ENCODE measurements at regions not wholly inside any gene's neighbourhood (a gene's known extent, or its start where the extent isn't known, plus 50 kb on each side); places are given as distances from the start of the nearest gene placed in this dataset.

- Histone ChIP-seq H2BK120ac (ENCODE audit: low read depth, low read length) (no peak overlapping the region), H3K23ac (ENCODE audit: low read length in 2 of 2) (no peak overlapping the region), H3K79me1 (replicated peaks; ENCODE audit: low read length, poor library complexity, severe bottlenecking) (no peaks in the 10 kb centered on the region), H2BK15ac (ENCODE audit: low read depth, poor library complexity, severe bottlenecking) (no peak overlapping the region), H3K14ac (ENCODE audit: low read length in 2 of 2) (no peak overlapping the region), H2BK12ac (ENCODE audit: low read length in 2 of 2) (no peak overlapping the region), H4K91ac (ENCODE audit: low read length) (no peak overlapping the region), H3K18ac (ENCODE audit: low read depth in 1 of 2, low read length in 2 of 2) (no peak overlapping the region), H3K4me3 (ENCODE audit: insufficient read depth in 1 of 2, low read depth in 1 of 2, low read length in 2 of 2) (no peak overlapping the region), H3K4ac (ENCODE audit: low read depth in 1 of 2, low read length in 2 of 2) (no peak overlapping the region), H3K27ac (ENCODE audit: low read length, poor library complexity, severe bottlenecking) (no peak overlapping the region), H3K9me3 (ENCODE audit: control insufficient read depth, low read length) (no peaks in the 10 kb centered on the region), H4K8ac (ENCODE audit: low read length) (no peak overlapping the region), H2BK5ac (ENCODE audit: low read depth, low read length, poor library complexity, severe bottlenecking) (no peak overlapping the region), H2AK5ac (ENCODE audit: low read length, severe bottlenecking) (no peak overlapping the region), H3K4me2 (ENCODE audit: low read length, poor library complexity, severe bottlenecking) (no peak overlapping the region), H3K36me3 (ENCODE audit: control insufficient read depth in 1 of 2, insufficient read depth in 2 of 2, low read depth in 1 of 2, low read length in 2 of 2) (no peaks in the 10 kb centered on the region), H2AFZ (ENCODE audit: low read depth, low read length) (no peak overlapping the region), H3K27me3 (ENCODE audit: control insufficient read depth in 1 of 2, insufficient read depth in 1 of 2, low read length in 2 of 2) (no peaks in the 10 kb centered on the region), H3K9ac (ENCODE audit: low read length) (no peak overlapping the region), H3K4me1 (ENCODE audit: control insufficient read depth, insufficient read depth, low read depth, low read length) (no peaks in the 10 kb centered on the region)
- WGBS: 100% methylated on average over 4 of the region's 5 CpGs
- DNase-seq: no peak
Measured at GRCh38 chr13:94800423-94800822, 88.1 kb upstream of the SOX21 start.

- Histone ChIP-seq H4K8ac (ENCODE audit: low read length) (no peak overlapping the region), H3K14ac (ENCODE audit: low read length in 2 of 2) (no peak overlapping the region), H2AK5ac (ENCODE audit: low read length, severe bottlenecking) (no peak overlapping the region), H3K9ac (ENCODE audit: low read length) (no peak overlapping the region), H2BK15ac (ENCODE audit: low read depth, poor library complexity, severe bottlenecking) (no peak overlapping the region), H3K18ac (ENCODE audit: low read depth in 1 of 2, low read length in 2 of 2) (no peak overlapping the region), H3K27me3 (ENCODE audit: control insufficient read depth in 1 of 2, insufficient read depth in 1 of 2, low read length in 2 of 2) (no peaks in the 10 kb centered on the region), H3K4me1 (ENCODE audit: control insufficient read depth, insufficient read depth, low read depth, low read length) (no peaks in the 10 kb centered on the region), H2BK120ac (ENCODE audit: low read depth, low read length) (no peak overlapping the region), H2BK5ac (ENCODE audit: low read depth, low read length, poor library complexity, severe bottlenecking) (no peak overlapping the region), H3K4me3 (ENCODE audit: insufficient read depth in 1 of 2, low read depth in 1 of 2, low read length in 2 of 2) (no peak overlapping the region), H3K4me2 (ENCODE audit: low read length, poor library complexity, severe bottlenecking) (no peak overlapping the region), H3K23ac (ENCODE audit: low read length in 2 of 2) (no peak overlapping the region), H3K9me3 (ENCODE audit: control insufficient read depth, low read length) (no peaks in the 10 kb centered on the region), H3K4ac (ENCODE audit: low read depth in 1 of 2, low read length in 2 of 2) (no peak overlapping the region), H2AFZ (ENCODE audit: low read depth, low read length) (no peak overlapping the region), H2BK12ac (ENCODE audit: low read length in 2 of 2) (no peak overlapping the region), H3K79me1 (replicated peaks; ENCODE audit: low read length, poor library complexity, severe bottlenecking) (no peaks in the 10 kb centered on the region), H3K36me3 (ENCODE audit: control insufficient read depth in 1 of 2, insufficient read depth in 2 of 2, low read depth in 1 of 2, low read length in 2 of 2) (no peaks in the 10 kb centered on the region), H3K27ac (ENCODE audit: low read length, poor library complexity, severe bottlenecking) (no peak overlapping the region), H4K91ac (ENCODE audit: low read length) (no peak overlapping the region)
- no peak for DNase-seq
- 90% methylated on average over 4 of the region's 5 CpGs for WGBS
Measured at GRCh38 chr13:94799299-94799698, 87.0 kb upstream of the SOX21 start.

GRCh38 chr13:94798738-94799137 is 86.4 kb upstream of the SOX21 start:
- no peak overlapping the region for H2BK5ac ChIP-seq (ENCODE audit: low read depth, low read length, poor library complexity, severe bottlenecking)
- no peak overlapping the region for H3K9ac ChIP-seq (ENCODE audit: low read length)
- H3K36me3 ChIP-seq (ENCODE audit: control insufficient read depth in 1 of 2, insufficient read depth in 2 of 2, low read depth in 1 of 2, low read length in 2 of 2): no peaks in the 10 kb centered on the region
- WGBS: 75% methylated on average over 6 of the region's 6 CpGs
- H3K4me3 ChIP-seq (ENCODE audit: insufficient read depth in 1 of 2, low read depth in 1 of 2, low read length in 2 of 2): no peak overlapping the region
- no peak overlapping the region for H2BK120ac ChIP-seq (ENCODE audit: low read depth, low read length)
- H3K18ac ChIP-seq (ENCODE audit: low read depth in 1 of 2, low read length in 2 of 2): no peak overlapping the region
- H3K23ac ChIP-seq (ENCODE audit: low read length in 2 of 2): no peak overlapping the region
- H3K27ac ChIP-seq (ENCODE audit: low read length, poor library complexity, severe bottlenecking): no peak overlapping the region
- H3K4me2 ChIP-seq (ENCODE audit: low read length, poor library complexity, severe bottlenecking): no peak overlapping the region
- H3K9me3 ChIP-seq (ENCODE audit: control insufficient read depth, low read length): no peaks in the 10 kb centered on the region
- H3K4ac ChIP-seq (ENCODE audit: low read depth in 1 of 2, low read length in 2 of 2): no peak overlapping the region
- no peaks in the 10 kb centered on the region for H3K79me1 ChIP-seq (replicated peaks; ENCODE audit: low read length, poor library complexity, severe bottlenecking)
- H2AK5ac ChIP-seq (ENCODE audit: low read length, severe bottlenecking): no peak overlapping the region
- H3K14ac ChIP-seq (ENCODE audit: low read length in 2 of 2): no peak overlapping the region
- DNase-seq: peak; percentile 16
- no peak overlapping the region for H4K91ac ChIP-seq (ENCODE audit: low read length)
- H2BK12ac ChIP-seq (ENCODE audit: low read length in 2 of 2): no peak overlapping the region
- no peak overlapping the region for H2AFZ ChIP-seq (ENCODE audit: low read depth, low read length)
- no peak overlapping the region for H2BK15ac ChIP-seq (ENCODE audit: low read depth, poor library complexity, severe bottlenecking)
- H4K8ac ChIP-seq (ENCODE audit: low read length): no peak overlapping the region
- no peaks in the 10 kb centered on the region for H3K27me3 ChIP-seq (ENCODE audit: control insufficient read depth in 1 of 2, insufficient read depth in 1 of 2, low read length in 2 of 2)
- H3K4me1 ChIP-seq (ENCODE audit: control insufficient read depth, insufficient read depth, low read depth, low read length): no peaks in the 10 kb centered on the region

- Histone ChIP-seq H3K9ac (ENCODE audit: low read length) (no peak overlapping the region), H3K9me3 (ENCODE audit: control insufficient read depth, low read length) (no peaks in the 10 kb centered on the region), H2BK15ac (ENCODE audit: low read depth, poor library complexity, severe bottlenecking) (no peak overlapping the region), H3K27me3 (ENCODE audit: control insufficient read depth in 1 of 2, insufficient read depth in 1 of 2, low read length in 2 of 2) (no peaks in the 10 kb centered on the region), H3K4me2 (ENCODE audit: low read length, poor library complexity, severe bottlenecking) (no peak overlapping the region), H4K8ac (ENCODE audit: low read length) (no peak overlapping the region), H2AFZ (ENCODE audit: low read depth, low read length) (no peak overlapping the region), H2AK5ac (ENCODE audit: low read length, severe bottlenecking) (no peak overlapping the region), H3K4ac (ENCODE audit: low read depth in 1 of 2, low read length in 2 of 2) (no peak overlapping the region), H2BK120ac (ENCODE audit: low read depth, low read length) (no peak overlapping the region), H4K91ac (ENCODE audit: low read length) (no peak overlapping the region), H3K36me3 (ENCODE audit: control insufficient read depth in 1 of 2, insufficient read depth in 2 of 2, low read depth in 1 of 2, low read length in 2 of 2) (no peaks in the 10 kb centered on the region), H2BK5ac (ENCODE audit: low read depth, low read length, poor library complexity, severe bottlenecking) (no peak overlapping the region), H2BK12ac (ENCODE audit: low read length in 2 of 2) (no peak overlapping the region), H3K14ac (ENCODE audit: low read length in 2 of 2) (no peak overlapping the region), H3K4me3 (ENCODE audit: insufficient read depth in 1 of 2, low read depth in 1 of 2, low read length in 2 of 2) (no peak overlapping the region), H3K27ac (ENCODE audit: low read length, poor library complexity, severe bottlenecking) (no peak overlapping the region), H3K4me1 (ENCODE audit: control insufficient read depth, insufficient read depth, low read depth, low read length) (no peaks in the 10 kb centered on the region), H3K79me1 (replicated peaks; ENCODE audit: low read length, poor library complexity, severe bottlenecking) (no peaks in the 10 kb centered on the region), H3K18ac (ENCODE audit: low read depth in 1 of 2, low read length in 2 of 2) (no peak overlapping the region), H3K23ac (ENCODE audit: low read length in 2 of 2) (no peak overlapping the region)
- no peak for DNase-seq
- WGBS: 93% methylated on average over 7 of the region's 7 CpGs
Measured at GRCh38 chr13:94795292-94795691, 82.9 kb upstream of the SOX21 start.
